ENCODE measurements at regions not wholly inside any gene's neighbourhood (a gene's known extent, or its start where the extent isn't known, plus 50 kb on each side); places are given as distances from the start of the nearest gene placed in this dataset.
"Not testable (repeated sequence)": the region's sequence is repeated elsewhere in the genome, so short reads cannot be mapped to it uniquely, and the experiment has no call there.

GRCh38 chr5:155772009-155772662, 554.8 kb upstream of the SGCD start:
- Mint-ChIP-seq H3K27me3 (no peaks in the 10 kb centered on the region), H3K36me3 (no peaks in the 10 kb centered on the region), H3K27ac (no peak overlapping the region), H3K4me3 (no peak overlapping the region), H3K9me3 (ENCODE audit: low read depth) (no peaks in the 10 kb centered on the region), H3K4me1 (peaks cover 11% of the 10 kb centered on the region)
- CTCF ChIA-PET: no interaction called here
- DNase-seq (no peak), ATAC-seq (no peak)

- no peaks in the 10 kb centered on the region for H3K27me3 Mint-ChIP-seq
- H3K4me1 Mint-ChIP-seq: peaks cover 3% of the 10 kb centered on the region
- peak; percentile 46 for DNase-seq
- peak; percentile 64 for ATAC-seq
- no peak overlapping the region for H3K27ac Mint-ChIP-seq
- no peaks in the 10 kb centered on the region for H3K9me3 Mint-ChIP-seq (ENCODE audit: low read depth)
- H3K36me3 Mint-ChIP-seq: no peaks in the 10 kb centered on the region
- CTCF ChIA-PET: no interaction called here
- no peak overlapping the region for H3K4me3 Mint-ChIP-seq
Observed at GRCh38 chr5:155773680-155774079, 553.3 kb upstream of the SGCD start.

- no peak overlapping the region for H3K27ac Mint-ChIP-seq
- DNase-seq (no peak), ATAC-seq (no peak)
- no peak overlapping the region for H3K4me3 Mint-ChIP-seq
- H3K9me3 Mint-ChIP-seq (ENCODE audit: low read depth): no peaks in the 10 kb centered on the region
- CTCF ChIA-PET: no interaction called here
- no peaks in the 10 kb centered on the region for H3K4me1 Mint-ChIP-seq
- no peaks in the 10 kb centered on the region for H3K27me3 Mint-ChIP-seq
- H3K36me3 Mint-ChIP-seq: no peaks in the 10 kb centered on the region
Observed at GRCh38 chr5:155780260-155780659, 546.7 kb upstream of the SGCD start.

- no peak overlapping the region for H3K4me3 Mint-ChIP-seq
- no peaks in the 10 kb centered on the region for H3K36me3 Mint-ChIP-seq
- no peak overlapping the region for H3K27ac Mint-ChIP-seq
- CTCF ChIA-PET: no interaction called here
- H3K27me3 Mint-ChIP-seq: no peaks in the 10 kb centered on the region
- ATAC-seq (no peak), DNase-seq (no peak)
- no peaks in the 10 kb centered on the region for H3K9me3 Mint-ChIP-seq (ENCODE audit: low read depth)
- no peaks in the 10 kb centered on the region for H3K4me1 Mint-ChIP-seq
Observed at GRCh38 chr5:155783246-155783645, 543.7 kb upstream of the SGCD start.

GRCh38 chr5:155783791-155784190, 543.2 kb upstream of the SGCD start:
- Mint-ChIP-seq H3K4me1 (no peaks in the 10 kb centered on the region), H3K4me3 (no peak overlapping the region), H3K27me3 (no peaks in the 10 kb centered on the region), H3K9me3 (ENCODE audit: low read depth) (no peaks in the 10 kb centered on the region), H3K27ac (no peak overlapping the region), H3K36me3 (no peaks in the 10 kb centered on the region)
- no peak for DNase-seq
- ATAC-seq: no peak
- CTCF ChIA-PET: no interaction called here

GRCh38 chr5:155786108-155786507, 540.9 kb upstream of the SGCD start:
- Mint-ChIP-seq H3K27ac (no peak overlapping the region), H3K4me1 (no peaks in the 10 kb centered on the region), H3K36me3 (no peaks in the 10 kb centered on the region), H3K4me3 (no peak overlapping the region), H3K27me3 (no peaks in the 10 kb centered on the region), H3K9me3 (ENCODE audit: low read depth) (no peaks in the 10 kb centered on the region)
- CTCF ChIA-PET: no interaction called here
- DNase-seq (no peak), ATAC-seq (no peak)

GRCh38 chr5:155792873-155793272, 534.1 kb upstream of the SGCD start:
- H3K4me3 Mint-ChIP-seq: no peak overlapping the region
- no peak for ATAC-seq
- peaks cover 3% of the 10 kb centered on the region for H3K36me3 Mint-ChIP-seq
- no peaks in the 10 kb centered on the region for H3K4me1 Mint-ChIP-seq
- CTCF ChIA-PET: no interaction called here
- peaks cover 14% of the 10 kb centered on the region for H3K9me3 Mint-ChIP-seq (ENCODE audit: low read depth)
- no peaks in the 10 kb centered on the region for H3K27me3 Mint-ChIP-seq
- H3K27ac Mint-ChIP-seq: no peak overlapping the region
- no peak for DNase-seq

- no peak for DNase-seq
- no peak for ATAC-seq
- no peak overlapping the region for H3K4me3 Mint-ChIP-seq
- no peaks in the 10 kb centered on the region for H3K27me3 Mint-ChIP-seq
- CTCF ChIA-PET: no interaction called here
- peaks cover 3% of the 10 kb centered on the region for H3K36me3 Mint-ChIP-seq
- H3K4me1 Mint-ChIP-seq: no peaks in the 10 kb centered on the region
- H3K27ac Mint-ChIP-seq: no peak overlapping the region
- peaks cover 14% of the 10 kb centered on the region for H3K9me3 Mint-ChIP-seq (ENCODE audit: low read depth)
Observed at GRCh38 chr5:155794795-155795194, 532.2 kb upstream of the SGCD start.

- CTCF ChIA-PET: no interaction called here
- DNase-seq (no peak), ATAC-seq (no peak)
- peaks cover 3% of the 10 kb centered on the region for H3K36me3 Mint-ChIP-seq
- H3K27ac Mint-ChIP-seq: no peak overlapping the region
- H3K4me3 Mint-ChIP-seq: no peak overlapping the region
- peaks cover 6% of the 10 kb centered on the region for H3K9me3 Mint-ChIP-seq (ENCODE audit: low read depth)
- H3K27me3 Mint-ChIP-seq: no peaks in the 10 kb centered on the region
- no peaks in the 10 kb centered on the region for H3K4me1 Mint-ChIP-seq
Observed at GRCh38 chr5:155799308-155799707, 527.7 kb upstream of the SGCD start.

- Mint-ChIP-seq H3K27ac (no peak overlapping the region), H3K4me3 (no peak overlapping the region), H3K27me3 (no peaks in the 10 kb centered on the region), H3K36me3 (no peaks in the 10 kb centered on the region), H3K4me1 (no peaks in the 10 kb centered on the region), H3K9me3 (ENCODE audit: low read depth) (no peaks in the 10 kb centered on the region)
- CTCF ChIA-PET: no interaction called here
- no peak for DNase-seq
- no peak for ATAC-seq
Observed at GRCh38 chr5:155807884-155808576, 518.9 kb upstream of the SGCD start.

- H3K27ac Mint-ChIP-seq: no peak overlapping the region
- H3K4me3 Mint-ChIP-seq: no peak overlapping the region
- CTCF ChIA-PET: no interaction called here
- ATAC-seq: no peak
- DNase-seq: no peak
- no peaks in the 10 kb centered on the region for H3K4me1 Mint-ChIP-seq
- H3K9me3 Mint-ChIP-seq (ENCODE audit: low read depth): no peaks in the 10 kb centered on the region
- no peaks in the 10 kb centered on the region for H3K36me3 Mint-ChIP-seq
- no peaks in the 10 kb centered on the region for H3K27me3 Mint-ChIP-seq
Observed at GRCh38 chr5:155815248-155815647, 511.7 kb upstream of the SGCD start.

- Mint-ChIP-seq H3K36me3 (no peaks in the 10 kb centered on the region), H3K27ac (no peak overlapping the region), H3K4me1 (no peaks in the 10 kb centered on the region), H3K27me3 (no peaks in the 10 kb centered on the region), H3K4me3 (no peak overlapping the region), H3K9me3 (ENCODE audit: low read depth) (no peaks in the 10 kb centered on the region)
- ATAC-seq (no peak), DNase-seq (no peak)
- CTCF ChIA-PET: no interaction called here
Observed at GRCh38 chr5:155822177-155822576, 504.8 kb upstream of the SGCD start.

GRCh38 chr5:155826611-155827507, 500.1 kb upstream of the SGCD start:
- no peaks in the 10 kb centered on the region for H3K27me3 Mint-ChIP-seq
- no peaks in the 10 kb centered on the region for H3K36me3 Mint-ChIP-seq
- no peak overlapping the region for H3K4me3 Mint-ChIP-seq
- no peaks in the 10 kb centered on the region for H3K9me3 Mint-ChIP-seq (ENCODE audit: low read depth)
- no peak overlapping the region for H3K27ac Mint-ChIP-seq
- ATAC-seq (no peak), DNase-seq (no peak)
- no peaks in the 10 kb centered on the region for H3K4me1 Mint-ChIP-seq
- CTCF ChIA-PET: no interaction called here

GRCh38 chr5:155827508-155827815, 499.5 kb upstream of the SGCD start:
- H3K4me1 Mint-ChIP-seq, CTCF ChIA-PET: not testable (repeated sequence)

More at GRCh38 chr5:155827508-155827815, 499.5 kb upstream of the SGCD start:
- not testable (repeated sequence) for H3K27ac Mint-ChIP-seq; H3K4me3 Mint-ChIP-seq; H3K27me3 Mint-ChIP-seq; DNase-seq; H3K36me3 Mint-ChIP-seq; ATAC-seq; H3K9me3 Mint-ChIP-seq (ENCODE audit: low read depth)
